SK-N-SH (cell line): ENCODE measurements at regions not wholly inside any gene's neighbourhood (a gene's known extent, or its start where the extent isn't known, plus 50 kb on each side); places are given as distances from the start of the nearest gene placed in this dataset.

Experiments
- CTCF ChIA-PET: fragments of 300-600, 350-600 bp; formaldehyde crosslinking; extraction: SDS; loops from one replicate; lab custom pipeline; 2021; lab: Yijun Ruan, JAX
- POLR2A ChIA-PET: fragments of 350-600 bp; sonication (Branson Sonifier 250); formaldehyde crosslinking; extraction: SDS; loops from one replicate; lab custom pipeline; 2020; ENCODE audit warnings: antibody characterized with exemption, inconsistent platforms; lab: Yijun Ruan, JAX
- DNase-seq: peaks from one replicate; pipeline ENCODE4 v3.0.0; 2012
- H2AFZ ChIP-seq: fragments of 200-600 bp; sonication (generic); 2 replicates; pipeline ENCODE4 v1.8.1; 2016; ENCODE audit warnings: antibody characterized with exemption, mild to moderate bottlenecking, low read depth
- H3F3A ChIP-seq: fragments of 200-600 bp; sonication (generic); replicated peaks from 2 replicates; pipeline ENCODE3; 2016; ENCODE audit warnings: antibody characterized with exemption, mild to moderate bottlenecking; ENCODE audit not compliant: insufficient read depth
- H3K27ac ChIP-seq, 2 experiments: fragments of 200-500 bp in 1 of 2; fragments of 200-600 bp in 1 of 2; sonication (Bioruptor generic) in 1 of 2; sonication (generic), shearing (Covaris generic) in 1 of 2; 2 replicates each; pipeline versions ENCODE4 v1.5.1 to v1.6.1; 2014 to 2016; ENCODE audit warnings: low read depth in 2 of 2, inconsistent platforms in 1 of 2, low read length in 1 of 2, mild to moderate bottlenecking in 1 of 2, mixed read lengths in 1 of 2
- H3K27me3 ChIP-seq: fragments of 200-600 bp; sonication (generic), shearing (Covaris generic); 2 replicates; pipeline ENCODE4 v1.6.1; 2016; ENCODE audit warnings: mixed run types; ENCODE audit not compliant: insufficient read depth
- H3K36me3 ChIP-seq, 2 experiments: fragments of 200-500 bp in 1 of 2; fragments of 200-600 bp in 1 of 2; sonication (Bioruptor generic) in 1 of 2; sonication (generic) in 1 of 2; replicated peaks in 1 of 2; 2 replicates each; pipeline versions ENCODE3 to v1.5.1; 2014 to 2016; ENCODE audit warnings: low read length in 1 of 2, mild to moderate bottlenecking in 1 of 2; ENCODE audit not compliant: insufficient read depth in 2 of 2, control insufficient read depth in 1 of 2
- H3K4me1 ChIP-seq, 2 experiments: fragments of 200-500 bp in 1 of 2; fragments of 200-600 bp in 1 of 2; sonication (Bioruptor generic) in 1 of 2; sonication (generic), shearing (Covaris generic) in 1 of 2; 2 replicates each; pipeline versions ENCODE4 v1.5.1 to v1.6.1; 2014 to 2016; ENCODE audit warnings: low read depth in 1 of 2, low read length in 1 of 2, mixed run types in 1 of 2; ENCODE audit not compliant: insufficient read depth in 2 of 2, control insufficient read depth in 1 of 2
- H3K4me2 ChIP-seq: fragments of 200-600 bp; sonication (generic), shearing (Covaris generic); 2 replicates; pipeline ENCODE4 v1.6.1; 2017; ENCODE audit warnings: mixed run types
- H3K4me3 ChIP-seq, 2 experiments: fragments of 200-500 bp in 1 of 2; fragments of 200-600 bp in 1 of 2; sonication (Bioruptor generic) in 1 of 2; sonication (generic), shearing (Covaris generic) in 1 of 2; 2 replicates each; pipeline versions ENCODE4 v1.5.1 to v1.8.1; 2014 to 2016; ENCODE audit warnings: low read depth in 2 of 2, inconsistent platforms in 1 of 2, low read length in 1 of 2, mild to moderate bottlenecking in 1 of 2, mixed read lengths in 1 of 2, moderate library complexity in 1 of 2
- H3K79me2 ChIP-seq: fragments of 200-600 bp; sonication (generic); 2 replicates; pipeline ENCODE4 v1.8.1; 2017; ENCODE audit warnings: mild to moderate bottlenecking; ENCODE audit not compliant: insufficient read depth
- H3K9ac ChIP-seq: fragments of 200-600 bp; sonication (generic); 2 replicates; pipeline ENCODE4 v1.6.1; 2017; ENCODE audit warnings: mixed run types
- H3K9me2 ChIP-seq: fragments of 200-600 bp; sonication (generic); 2 replicates; pipeline ENCODE4 v1.6.1; 2017; ENCODE audit warnings: mixed run types
- H3K9me3 ChIP-seq: fragments of 200-600 bp; sonication (generic); 2 replicates; pipeline ENCODE4 v1.6.1; 2017; ENCODE audit warnings: mixed run types, mild to moderate bottlenecking, moderate library complexity
- H4K20me1 ChIP-seq: fragments of 200-600 bp; sonication (generic); 2 replicates; pipeline ENCODE4 v1.6.1; 2017; ENCODE audit warnings: mild to moderate bottlenecking, mixed run types; ENCODE audit not compliant: insufficient read depth
- CTCF ChIP-seq: fragments of 200-600 bp; sonication (generic); IDR thresholded peaks from 2 replicates; pipeline ENCODE4 v1.6.1; 2017; ENCODE audit warnings: antibody characterized with exemption, mild to moderate bottlenecking, moderate library complexity
- EP300 ChIP-seq, 2 experiments: IDR thresholded peaks; 2 replicates each; pipeline versions ENCODE4 v1.4.0 to v1.6.1; 2012; ENCODE audit warnings: borderline replicate concordance in 1 of 2, low read depth in 1 of 2, low read length in 1 of 2
- FOSL2 ChIP-seq: IDR thresholded peaks from 2 replicates; pipeline ENCODE4 v1.4.0; 2012; ENCODE audit warnings: low read depth, mild to moderate bottlenecking, moderate library complexity, borderline replicate concordance
- GATA2 ChIP-seq: sonication (generic); formaldehyde crosslinking; IDR thresholded peaks from 2 replicates; pipeline ENCODE4 v1.5.0; 2020; ENCODE audit warnings: mild to moderate bottlenecking, missing genetic modification reagents
- JUND ChIP-seq: IDR thresholded peaks from 2 replicates; pipeline ENCODE4 v1.4.0; 2012
- MAX ChIP-seq: IDR thresholded peaks from 2 replicates; pipeline ENCODE4 v1.4.0; 2012; ENCODE audit warnings: low read depth
- MEF2A ChIP-seq: IDR thresholded peaks from 2 replicates; pipeline ENCODE4 v1.4.0; 2012; ENCODE audit warnings: low read depth, borderline replicate concordance
- MXI1 ChIP-seq: IDR thresholded peaks from 2 replicates; pipeline ENCODE4 v1.6.1; 2012; ENCODE audit warnings: mild to moderate bottlenecking, low read depth, low read length, improper control_type of control experiment
- POLR2AphosphoS5 ChIP-seq: IDR thresholded peaks from 2 replicates; pipeline ENCODE4 v1.6.1; 2012; ENCODE audit warnings: low read depth, low read length
- RCOR1 ChIP-seq: fragments of 150-350 bp; IDR thresholded peaks from 2 replicates; pipeline ENCODE4 v1.6.1; 2017; ENCODE audit warnings: antibody characterized with exemption, low read length
- RXRA ChIP-seq: IDR thresholded peaks from 2 replicates; pipeline ENCODE4 v1.4.0; 2012; ENCODE audit warnings: low read depth, mild to moderate bottlenecking, borderline replicate concordance
- SIN3A ChIP-seq: IDR thresholded peaks from 2 replicates; pipeline ENCODE4 v1.6.1; 2012; ENCODE audit warnings: low read depth, mild to moderate bottlenecking, low read length, moderate library complexity, borderline replicate concordance
- SMC3 ChIP-seq: IDR thresholded peaks from 2 replicates; pipeline ENCODE4 v1.6.1; 2012; ENCODE audit warnings: low read depth, low read length, improper control_type of control experiment
- TCF12 ChIP-seq: IDR thresholded peaks from 2 replicates; pipeline ENCODE4 v1.4.0; 2012
- TEAD4 ChIP-seq: IDR thresholded peaks from 2 replicates; pipeline ENCODE4 v1.4.0; 2012; ENCODE audit warnings: mild to moderate bottlenecking, borderline replicate concordance; ENCODE audit not compliant: insufficient read depth
- WGBS: methylation state at CpG from one replicate; pipeline ENCODE4 v1.1.6; 2017; ENCODE audit warnings: low lambda C conversion rate; 5-methylcytosine and 5-hydroxymethylcytosine counted together
- TF ChIP-seq, protein P1 (sequence below): IDR thresholded peaks from 2 replicates; pipeline ENCODE4; 2012
- TF ChIP-seq, protein P2 (sequence below): IDR thresholded peaks from 2 replicates; pipeline ENCODE4 v1.6.1; 2012; ENCODE audit warnings: mild to moderate bottlenecking, low read depth, low read length, moderate library complexity
- TF ChIP-seq, protein P3 (sequence below): IDR thresholded peaks from 2 replicates; pipeline ENCODE4 v1.4.0; 2012; ENCODE audit warnings: low read depth, borderline replicate concordance
- TF ChIP-seq, protein P4 (sequence below): IDR thresholded peaks from 2 replicates; pipeline ENCODE4 v1.4.0; 2012; ENCODE audit warnings: low read depth, borderline replicate concordance

GRCh38 chr5:125109293-125109692 lies 362.9 kb upstream of the ZNF608 start:
- Histone ChIP-seq H3K9me2 (no peaks in the 10 kb centered on the region), H3K9me3 (no peaks in the 10 kb centered on the region), H3K4me2 (no peak overlapping the region), H3K4me1 (no peaks in the 10 kb centered on the region), H4K20me1 (no peaks in the 10 kb centered on the region), H3K27ac (no peak overlapping the region)
- ChIA-PET POLR2A (no interaction called here), CTCF (interaction anchor here (1.0 kb wide), 1 partner anchor 15 kb away, joined by 3 read pairs; no protein-coding TSS in a partner anchor)
- DNase-seq = no peak
- TF ChIP-seq, protein P1, sequence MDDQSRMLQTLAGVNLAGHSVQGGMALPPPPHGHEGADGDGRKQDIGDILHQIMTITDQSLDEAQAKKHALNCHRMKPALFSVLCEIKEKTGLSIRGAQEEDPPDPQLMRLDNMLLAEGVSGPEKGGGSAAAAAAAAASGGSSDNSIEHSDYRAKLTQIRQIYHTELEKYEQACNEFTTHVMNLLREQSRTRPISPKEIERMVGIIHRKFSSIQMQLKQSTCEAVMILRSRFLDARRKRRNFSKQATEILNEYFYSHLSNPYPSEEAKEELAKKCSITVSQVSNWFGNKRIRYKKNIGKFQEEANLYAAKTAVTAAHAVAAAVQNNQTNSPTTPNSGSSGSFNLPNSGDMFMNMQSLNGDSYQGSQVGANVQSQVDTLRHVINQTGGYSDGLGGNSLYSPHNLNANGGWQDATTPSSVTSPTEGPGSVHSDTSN = no peak
- TF ChIP-seq GATA2 = no peak
- TF ChIP-seq, protein P2, sequence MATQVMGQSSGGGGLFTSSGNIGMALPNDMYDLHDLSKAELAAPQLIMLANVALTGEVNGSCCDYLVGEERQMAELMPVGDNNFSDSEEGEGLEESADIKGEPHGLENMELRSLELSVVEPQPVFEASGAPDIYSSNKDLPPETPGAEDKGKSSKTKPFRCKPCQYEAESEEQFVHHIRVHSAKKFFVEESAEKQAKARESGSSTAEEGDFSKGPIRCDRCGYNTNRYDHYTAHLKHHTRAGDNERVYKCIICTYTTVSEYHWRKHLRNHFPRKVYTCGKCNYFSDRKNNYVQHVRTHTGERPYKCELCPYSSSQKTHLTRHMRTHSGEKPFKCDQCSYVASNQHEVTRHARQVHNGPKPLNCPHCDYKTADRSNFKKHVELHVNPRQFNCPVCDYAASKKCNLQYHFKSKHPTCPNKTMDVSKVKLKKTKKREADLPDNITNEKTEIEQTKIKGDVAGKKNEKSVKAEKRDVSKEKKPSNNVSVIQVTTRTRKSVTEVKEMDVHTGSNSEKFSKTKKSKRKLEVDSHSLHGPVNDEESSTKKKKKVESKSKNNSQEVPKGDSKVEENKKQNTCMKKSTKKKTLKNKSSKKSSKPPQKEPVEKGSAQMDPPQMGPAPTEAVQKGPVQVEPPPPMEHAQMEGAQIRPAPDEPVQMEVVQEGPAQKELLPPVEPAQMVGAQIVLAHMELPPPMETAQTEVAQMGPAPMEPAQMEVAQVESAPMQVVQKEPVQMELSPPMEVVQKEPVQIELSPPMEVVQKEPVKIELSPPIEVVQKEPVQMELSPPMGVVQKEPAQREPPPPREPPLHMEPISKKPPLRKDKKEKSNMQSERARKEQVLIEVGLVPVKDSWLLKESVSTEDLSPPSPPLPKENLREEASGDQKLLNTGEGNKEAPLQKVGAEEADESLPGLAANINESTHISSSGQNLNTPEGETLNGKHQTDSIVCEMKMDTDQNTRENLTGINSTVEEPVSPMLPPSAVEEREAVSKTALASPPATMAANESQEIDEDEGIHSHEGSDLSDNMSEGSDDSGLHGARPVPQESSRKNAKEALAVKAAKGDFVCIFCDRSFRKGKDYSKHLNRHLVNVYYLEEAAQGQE = no peak
- no peak for TF ChIP-seq MEF2A
- no peak for TF ChIP-seq CTCF
- TF ChIP-seq MAX = no peak
- TF ChIP-seq TEAD4 = no peak
- TF ChIP-seq, all 33 proteins: peak for 0
- no peaks in the 10 kb centered on the region for H3K27me3 ChIP-seq
- H3K9ac ChIP-seq = no peak overlapping the region
- no peaks in the 10 kb centered on the region for H3K36me3 ChIP-seq
- H2AFZ ChIP-seq = no peak overlapping the region
- H3K4me3 ChIP-seq = no peak overlapping the region
- H3K79me2 ChIP-seq = no peaks in the 10 kb centered on the region
- no peaks in the 10 kb centered on the region for H3F3A ChIP-seq

GRCh38 chr5:125109816-125110215 lies 363.4 kb upstream of the ZNF608 start:
- H3K4me2 ChIP-seq = no peak overlapping the region
- no peaks in the 10 kb centered on the region for H4K20me1 ChIP-seq
- no peaks in the 10 kb centered on the region for H3K4me1 ChIP-seq
- CTCF ChIA-PET = no interaction called here
- H3F3A ChIP-seq = no peaks in the 10 kb centered on the region
- no peaks in the 10 kb centered on the region for H3K79me2 ChIP-seq
- POLR2A ChIA-PET = no interaction called here
- no peaks in the 10 kb centered on the region for H3K9me2 ChIP-seq
- no peak overlapping the region for H3K9ac ChIP-seq
- no peaks in the 10 kb centered on the region for H3K9me3 ChIP-seq
- H3K27me3 ChIP-seq = no peaks in the 10 kb centered on the region
- H2AFZ ChIP-seq = no peak overlapping the region
- no peaks in the 10 kb centered on the region for H3K36me3 ChIP-seq
- H3K4me3 ChIP-seq = no peak overlapping the region
- no peak for DNase-seq
- no peak overlapping the region for H3K27ac ChIP-seq
- 100% methylated on average over 1 of the region's 1 CpG for WGBS
- TF ChIP-seq SIN3A = no peak
- TF ChIP-seq SMC3 = no peak
- TF ChIP-seq, protein P3, sequence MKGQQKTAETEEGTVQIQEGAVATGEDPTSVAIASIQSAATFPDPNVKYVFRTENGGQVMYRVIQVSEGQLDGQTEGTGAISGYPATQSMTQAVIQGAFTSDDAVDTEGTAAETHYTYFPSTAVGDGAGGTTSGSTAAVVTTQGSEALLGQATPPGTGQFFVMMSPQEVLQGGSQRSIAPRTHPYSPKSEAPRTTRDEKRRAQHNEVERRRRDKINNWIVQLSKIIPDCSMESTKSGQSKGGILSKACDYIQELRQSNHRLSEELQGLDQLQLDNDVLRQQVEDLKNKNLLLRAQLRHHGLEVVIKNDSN = no peak
- TF ChIP-seq POLR2AphosphoS5 = no peak
- TF ChIP-seq TCF12 = no peak
- no peak for TF ChIP-seq MAX
- TF ChIP-seq RXRA = no peak
- TF ChIP-seq MXI1 = no peak
- TF ChIP-seq, protein P4, sequence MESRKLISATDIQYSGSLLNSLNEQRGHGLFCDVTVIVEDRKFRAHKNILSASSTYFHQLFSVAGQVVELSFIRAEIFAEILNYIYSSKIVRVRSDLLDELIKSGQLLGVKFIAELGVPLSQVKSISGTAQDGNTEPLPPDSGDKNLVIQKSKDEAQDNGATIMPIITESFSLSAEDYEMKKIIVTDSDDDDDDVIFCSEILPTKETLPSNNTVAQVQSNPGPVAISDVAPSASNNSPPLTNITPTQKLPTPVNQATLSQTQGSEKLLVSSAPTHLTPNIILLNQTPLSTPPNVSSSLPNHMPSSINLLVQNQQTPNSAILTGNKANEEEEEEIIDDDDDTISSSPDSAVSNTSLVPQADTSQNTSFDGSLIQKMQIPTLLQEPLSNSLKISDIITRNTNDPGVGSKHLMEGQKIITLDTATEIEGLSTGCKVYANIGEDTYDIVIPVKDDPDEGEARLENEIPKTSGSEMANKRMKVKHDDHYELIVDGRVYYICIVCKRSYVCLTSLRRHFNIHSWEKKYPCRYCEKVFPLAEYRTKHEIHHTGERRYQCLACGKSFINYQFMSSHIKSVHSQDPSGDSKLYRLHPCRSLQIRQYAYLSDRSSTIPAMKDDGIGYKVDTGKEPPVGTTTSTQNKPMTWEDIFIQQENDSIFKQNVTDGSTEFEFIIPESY = no peak
- no peak for TF ChIP-seq JUND
- TF ChIP-seq FOSL2 = no peak
- no peak for TF ChIP-seq EP300 (IDR thresholded peaks at IDR 0.05; ENCODE audit: borderline replicate concordance in 1 of 2, low read depth in 1 of 2, low read length in 1 of 2)
- TF ChIP-seq RCOR1 = no peak
